IPS-20b (cell line): ENCODE measurements at regions not wholly inside any gene's neighbourhood (a gene's known extent, or its start where the extent isn't known, plus 50 kb on each side); places are given as distances from the start of the nearest gene placed in this dataset.

Experiments
- H3K27ac ChIP-seq: one replicate; pipeline ENCODE4 v1.5.1; 2013; ENCODE audit warnings: low read length
- H3K27me3 ChIP-seq: 2 replicates; pipeline ENCODE4 v1.6.1; 2013; ENCODE audit warnings: mild to moderate bottlenecking, low read length, inconsistent platforms; ENCODE audit not compliant: insufficient read depth
- H3K36me3 ChIP-seq: 2 replicates; pipeline ENCODE4 v1.6.1; 2013; ENCODE audit warnings: low read depth, mild to moderate bottlenecking, inconsistent platforms, low read length, moderate library complexity; ENCODE audit not compliant: insufficient read depth
- H3K4me1 ChIP-seq: 2 replicates; pipeline ENCODE4 v1.6.1; 2013; ENCODE audit warnings: mild to moderate bottlenecking, control low read depth, inconsistent platforms, low read length, moderate library complexity; ENCODE audit not compliant: insufficient read depth
- H3K4me3 ChIP-seq: 2 replicates; pipeline ENCODE4 v1.5.1; 2013; ENCODE audit warnings: mild to moderate bottlenecking, low read length, inconsistent platforms
- H3K9ac ChIP-seq: 2 replicates; pipeline ENCODE4 v1.6.1; 2013; ENCODE audit warnings: low read depth, mild to moderate bottlenecking, inconsistent platforms, low read length, moderate library complexity
- H3K9me3 ChIP-seq: 2 replicates; pipeline ENCODE4 v1.6.1; 2013; ENCODE audit warnings: mild to moderate bottlenecking, low read depth, low read length, inconsistent platforms; ENCODE audit not compliant: insufficient read depth

DNA sequence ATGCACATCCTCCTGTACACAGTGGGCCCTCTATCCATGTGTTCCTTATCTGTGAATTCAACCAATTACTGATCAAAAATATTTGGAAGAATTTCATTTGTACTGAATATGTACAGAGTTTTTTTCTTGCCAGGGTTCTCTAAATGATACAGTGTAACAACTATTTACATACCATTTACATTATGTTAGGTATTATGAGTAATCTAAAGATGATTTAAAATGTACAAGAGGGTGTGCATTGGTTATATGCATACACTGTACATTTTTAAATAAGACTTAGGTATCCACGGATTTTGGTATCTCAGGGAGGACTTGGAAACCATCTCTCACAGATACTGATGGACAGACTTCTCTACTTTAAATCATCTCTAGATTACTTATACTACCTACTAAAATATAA is 1333.9 kb downstream of the PCDH18 start:
- H3K9ac ChIP-seq, result no peak overlapping the region
- peaks cover 10% of the 10 kb centered on the region for H3K9me3 ChIP-seq
- no peaks in the 10 kb centered on the region for H3K36me3 ChIP-seq
- no peaks in the 10 kb centered on the region for H3K4me1 ChIP-seq
- no peak overlapping the region for H3K4me3 ChIP-seq
- peaks cover 29% of the 10 kb centered on the region for H3K27me3 ChIP-seq
- no peak overlapping the region for H3K27ac ChIP-seq

- Histone ChIP-seq H3K9me3 (no peaks in the 10 kb centered on the region), H3K4me3 (no peak overlapping the region), H3K9ac (no peak overlapping the region), H3K27ac (no peak overlapping the region), H3K36me3 (no peaks in the 10 kb centered on the region), H3K27me3 (no peaks in the 10 kb centered on the region; the same call in 1 of the 2 replicates), H3K4me1 (no peaks in the 10 kb centered on the region)
Observed at GRCh38 chr4:136194962-136195361, 1337.3 kb downstream of the PCDH18 start.

GRCh38 chr4:136186650-136187049 is 1345.6 kb downstream of the PCDH18 start:
- no peak overlapping the region for H3K4me3 ChIP-seq
- no peak overlapping the region for H3K9ac ChIP-seq

DNA sequence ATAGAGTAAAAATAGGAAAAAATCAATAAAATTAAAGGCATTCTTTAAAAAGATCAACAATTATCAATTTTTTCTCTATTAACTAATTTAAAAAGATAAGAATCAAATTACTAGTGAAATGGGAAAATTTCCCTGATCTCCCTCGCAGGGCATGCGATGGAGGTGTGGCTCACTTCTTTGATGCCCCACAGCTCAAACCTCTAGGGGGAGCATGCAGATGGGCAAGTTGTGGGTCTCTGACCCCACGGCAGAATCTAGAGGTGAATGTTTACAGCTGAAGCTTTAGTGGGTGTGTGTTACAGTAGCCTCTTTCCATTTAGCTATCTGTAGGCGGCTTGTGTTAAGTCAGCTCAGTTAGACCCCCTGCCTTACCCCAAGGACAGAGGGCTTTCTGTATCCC is 1348.8 kb downstream of the PCDH18 start:
- no peak overlapping the region for H3K9ac ChIP-seq
- H3K9me3 ChIP-seq, result no peaks in the 10 kb centered on the region
- no peaks in the 10 kb centered on the region for H3K27me3 ChIP-seq

More at GRCh38 chr4:136186650-136187049, 1345.6 kb downstream of the PCDH18 start:
- Histone ChIP-seq H3K9me3 (no peaks in the 10 kb centered on the region), H3K27ac (no peak overlapping the region), H3K4me1 (no peaks in the 10 kb centered on the region), H3K27me3 (no peaks in the 10 kb centered on the region), H3K36me3 (no peaks in the 10 kb centered on the region)

GRCh38 chr4:136156947-136157346 is 1375.3 kb downstream of the PCDH18 start:
- Histone ChIP-seq H3K4me1 (no peaks in the 10 kb centered on the region), H3K9me3 (peaks cover 3% of the 10 kb centered on the region; the same call in 1 of the 2 replicates), H3K4me3 (no peak overlapping the region), H3K27ac (no peak overlapping the region), H3K36me3 (no peaks in the 10 kb centered on the region), H3K27me3 (no peaks in the 10 kb centered on the region), H3K9ac (no peak overlapping the region)

More for the DNA sequence above, 1348.8 kb downstream of the PCDH18 start:
- Histone ChIP-seq H3K4me3 (no peak overlapping the region), H3K36me3 (no peaks in the 10 kb centered on the region), H3K4me1 (no peaks in the 10 kb centered on the region), H3K27ac (no peak overlapping the region)

DNA sequence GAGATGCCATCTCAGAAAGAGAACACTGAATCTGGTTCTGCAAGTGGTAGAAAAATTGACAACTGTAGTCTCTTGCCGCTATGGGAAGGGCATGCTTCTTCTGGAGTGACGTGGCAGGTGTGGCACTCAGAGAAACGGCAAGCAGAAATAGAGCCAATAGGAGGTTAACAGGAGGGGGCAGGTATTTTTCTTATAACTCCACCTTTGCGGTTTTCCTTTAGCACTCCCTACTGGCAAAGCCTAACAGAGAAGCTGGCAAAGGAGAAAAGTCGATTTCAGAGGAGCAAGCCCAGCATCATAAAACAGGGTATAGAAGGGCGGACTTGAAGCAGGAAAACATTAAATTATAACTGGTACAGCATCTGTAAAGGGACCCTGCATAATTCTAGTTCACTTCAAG is 1382.2 kb downstream of the PCDH18 start:
- Histone ChIP-seq H3K9me3 (peaks cover 11% of the 10 kb centered on the region), H3K36me3 (no peaks in the 10 kb centered on the region), H3K9ac (no peak overlapping the region), H3K27ac (no peak overlapping the region), H3K4me1 (no peaks in the 10 kb centered on the region), H3K4me3 (no peak overlapping the region), H3K27me3 (no peaks in the 10 kb centered on the region)

DNA sequence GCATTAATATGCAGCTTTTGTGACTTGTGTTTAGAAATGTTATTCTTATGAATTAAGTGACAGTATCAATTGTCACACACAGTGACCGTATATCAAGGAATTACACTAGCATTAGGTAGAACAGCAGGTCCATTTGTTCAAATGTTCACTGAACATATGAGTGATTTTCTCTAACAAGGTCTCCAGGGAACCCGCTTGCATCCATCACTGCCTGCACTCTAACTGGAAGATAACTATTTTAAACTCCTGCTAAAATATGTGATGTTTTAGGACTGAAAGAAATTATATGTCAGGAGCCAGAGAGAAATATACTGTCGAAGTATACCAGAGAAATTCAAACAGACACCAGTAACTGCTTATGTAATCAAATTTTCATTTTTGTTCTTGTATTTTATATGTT is 1395.7 kb downstream of the PCDH18 start:
- Histone ChIP-seq H3K36me3 (no peaks in the 10 kb centered on the region), H3K27me3 (no peaks in the 10 kb centered on the region), H3K9me3 (no peaks in the 10 kb centered on the region), H3K4me1 (no peaks in the 10 kb centered on the region), H3K27ac (no peak overlapping the region), H3K9ac (no peak overlapping the region), H3K4me3 (no peak overlapping the region)

DNA sequence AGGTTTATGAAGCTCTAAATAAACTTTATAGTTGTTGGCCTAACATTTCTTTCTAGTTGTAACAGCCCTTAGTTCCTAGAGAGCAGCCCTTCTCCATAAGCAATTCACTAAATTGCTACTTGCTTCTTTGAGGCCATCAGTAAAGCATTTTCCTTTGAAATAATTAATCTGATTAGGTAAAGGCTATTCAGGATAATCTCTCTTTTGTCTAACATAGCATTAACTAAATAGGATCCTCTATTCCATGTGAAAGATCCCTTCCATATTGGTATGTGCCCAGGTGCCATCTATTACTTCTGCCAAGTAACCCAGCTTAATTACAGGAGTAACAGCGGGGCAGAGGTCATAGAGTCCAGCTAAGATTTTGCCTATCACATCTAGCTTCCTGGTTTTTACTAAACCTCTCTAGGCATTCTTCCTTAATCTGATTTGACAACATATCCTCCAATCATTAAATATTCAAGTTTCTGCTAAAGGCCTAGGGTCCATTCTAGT is 1408.0 kb downstream of the PCDH18 start:
- H3K27me3 ChIP-seq, result no peaks in the 10 kb centered on the region
- no peak overlapping the region for H3K4me3 ChIP-seq
- no peak overlapping the region for H3K27ac ChIP-seq
- no peaks in the 10 kb centered on the region for H3K9me3 ChIP-seq
- no peak overlapping the region for H3K9ac ChIP-seq
- H3K36me3 ChIP-seq, result no peaks in the 10 kb centered on the region
- H3K4me1 ChIP-seq, result no peaks in the 10 kb centered on the region

GRCh38 chr4:136121426-136121825 is 1410.9 kb downstream of the PCDH18 start:
- Histone ChIP-seq H3K27ac (no peak overlapping the region), H3K4me3 (no peak overlapping the region), H3K9ac (no peak overlapping the region), H3K9me3 (no peaks in the 10 kb centered on the region), H3K36me3 (no peaks in the 10 kb centered on the region), H3K27me3 (no peaks in the 10 kb centered on the region), H3K4me1 (no peaks in the 10 kb centered on the region)

- H3K9ac ChIP-seq, result no peak overlapping the region
- no peaks in the 10 kb centered on the region for H3K36me3 ChIP-seq
- H3K9me3 ChIP-seq, result no peaks in the 10 kb centered on the region
- H3K4me3 ChIP-seq, result no peak overlapping the region
- H3K27ac ChIP-seq, result no peak overlapping the region
- peaks cover 3% of the 10 kb centered on the region; the same call in 1 of the 2 replicates for H3K4me1 ChIP-seq
- no peaks in the 10 kb centered on the region for H3K27me3 ChIP-seq
Observed at GRCh38 chr4:136113921-136114320, 1418.4 kb downstream of the PCDH18 start.

DNA sequence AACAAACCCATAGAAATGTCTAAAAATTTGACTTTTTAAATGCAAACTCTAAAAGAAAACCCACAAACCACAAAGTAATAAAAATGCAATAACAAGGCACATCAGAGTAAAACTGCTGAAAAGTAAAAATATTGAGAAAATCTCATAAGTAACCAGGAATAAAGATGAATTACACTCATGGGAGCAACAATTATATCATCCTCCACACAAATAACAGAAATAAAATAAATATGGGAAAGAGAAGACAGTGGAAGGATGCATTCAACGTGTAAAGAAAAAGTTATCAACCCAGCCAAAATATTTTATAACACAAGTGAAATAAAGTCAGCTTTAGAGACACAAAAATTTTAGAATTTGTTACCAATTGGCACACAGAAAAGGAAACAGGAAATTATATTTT is 1420.2 kb downstream of the PCDH18 start:
- Histone ChIP-seq H3K9ac (no peak overlapping the region), H3K27me3 (no peaks in the 10 kb centered on the region), H3K4me1 (peaks cover 3% of the 10 kb centered on the region; the same call in 1 of the 2 replicates), H3K36me3 (no peaks in the 10 kb centered on the region), H3K4me3 (no peak overlapping the region), H3K9me3 (no peaks in the 10 kb centered on the region), H3K27ac (no peak overlapping the region)

- no peak overlapping the region for H3K4me3 ChIP-seq
- no peaks in the 10 kb centered on the region for H3K9me3 ChIP-seq
- no peaks in the 10 kb centered on the region for H3K27me3 ChIP-seq
- H3K9ac ChIP-seq, result no peak overlapping the region
- no peaks in the 10 kb centered on the region for H3K36me3 ChIP-seq
- H3K4me1 ChIP-seq, result peaks cover 9% of the 10 kb centered on the region; the same call in 1 of the 2 replicates
- no peak overlapping the region for H3K27ac ChIP-seq
Observed at GRCh38 chr4:136106753-136107152, 1425.5 kb downstream of the PCDH18 start.
